Left cardiac atrium (tissue), 4 donors: ENCODE measurements at regions not wholly inside any gene's neighbourhood (a gene's known extent, or its start where the extent isn't known, plus 50 kb on each side); places are given as distances from the start of the nearest gene placed in this dataset.
"Not testable (repeated sequence)": the region's sequence is repeated elsewhere in the genome, so short reads cannot be mapped to it uniquely, and the experiment has no call there.

ENCODE experiments used
- ATAC-seq, 2 donors: fragments of 200-7000 bp; cut with Tn5 transposase; one replicate each; pipeline ENCODE4 v1.9.1; 2020; ENCODE audit warnings: mild to moderate bottlenecking in 2 of 2, moderate library complexity in 2 of 2
- DNase-seq: peaks from one replicate; pipeline ENCODE4 v3.0.0-alpha.2; 2020
- intact Hi-C, 2 donors: fragments of 100-400 bp; cut with DNase I; formaldehyde crosslinking; loops; one replicate each; pipeline versions ENCODE4 v1.14.1 to v1.15.1; 2022 to 2023
- donor health status: DM: no; HTN: yes; CAD: no.
- donor health status: DM: no; HTN: yes; CAD: no; lungs with severe emphysema.
- donor health status: DM: yes; HTN: yes; CAD: no.
- donor health status: Dilated cardiomyopathy.

GRCh38 chr3:110957247-110958025 is 114.2 kb upstream of the NECTIN3 start:
- DNase-seq = no peak
- no peak for ATAC-seq
- intact Hi-C loops = no loop called here

- intact Hi-C loops = no loop called here
- no peak for ATAC-seq
Measured at GRCh38 chr3:110958313-110959147, 113.1 kb upstream of the NECTIN3 start.

GRCh38 chr3:110965976-110966375 is 105.6 kb upstream of the NECTIN3 start:
- DNase-seq (no peak), ATAC-seq (no peak)
- intact Hi-C loops = no loop called here

More at GRCh38 chr3:110958313-110959147, 113.1 kb upstream of the NECTIN3 start:
- DNase-seq = no peak

GRCh38 chr3:110966966-110967663 is 104.5 kb upstream of the NECTIN3 start:
- DNase-seq = no peak
- no peak for ATAC-seq
- intact Hi-C loops = no loop called here

GRCh38 chr3:110968076-110968475 is 103.5 kb upstream of the NECTIN3 start:
- intact Hi-C loops = no loop called here
- no peak for DNase-seq
- no peak for ATAC-seq

GRCh38 chr3:110969229-110970211 is 102.1 kb upstream of the NECTIN3 start:
- DNase-seq = no peak
- intact Hi-C loops = no loop called here
- ATAC-seq = no peak

- intact Hi-C loops = no loop called here
- no peak for ATAC-seq
- no peak for DNase-seq
Measured at GRCh38 chr3:110971010-110971601, 100.5 kb upstream of the NECTIN3 start.

- DNase-seq = no peak
- intact Hi-C loops = no loop called here
- no peak for ATAC-seq
Measured at GRCh38 chr3:110973263-110973895, 98.2 kb upstream of the NECTIN3 start.

GRCh38 chr3:110974902-110975301 is 96.7 kb upstream of the NECTIN3 start:
- intact Hi-C loops = no loop called here
- no peak for DNase-seq
- ATAC-seq = no peak

- no peak for ATAC-seq
Measured at GRCh38 chr3:110984456-110985250, 87.0 kb upstream of the NECTIN3 start.

GRCh38 chr3:110989446-110989845 is 82.2 kb upstream of the NECTIN3 start:
- no peak for ATAC-seq
- intact Hi-C loops = no loop called here
- DNase-seq = no peak

More at GRCh38 chr3:110984456-110985250, 87.0 kb upstream of the NECTIN3 start:
- intact Hi-C loops = no loop called here
- DNase-seq = no peak

GRCh38 chr3:110995461-110996231 is 76.0 kb upstream of the NECTIN3 start:
- ATAC-seq (no peak), DNase-seq (no peak)
- intact Hi-C loops = no loop called here

- DNase-seq, ATAC-seq, intact Hi-C loops: not testable (repeated sequence)
Measured at GRCh38 chr3:110998766-110999165, 72.8 kb upstream of the NECTIN3 start.

- DNase-seq, ATAC-seq, intact Hi-C loops: not testable (repeated sequence)
Measured at GRCh38 chr3:111006485-111006884, 65.1 kb upstream of the NECTIN3 start.

GRCh38 chr3:111012388-111013248 is 59.0 kb upstream of the NECTIN3 start:
- DNase-seq (no peak), ATAC-seq (no peak)
- intact Hi-C loops = no loop called here
